BJ (cell line): ENCODE measurements at regions not wholly inside any gene's neighbourhood (a gene's known extent, or its start where the extent isn't known, plus 50 kb on each side); places are given as distances from the start of the nearest gene placed in this dataset. TPM values are rescaled to one million over a fixed set of nuclear protein-coding genes. Genes with fewer than 3 reads are reported as not detected.

Source experiments
- CTCF ChIA-PET: fragments of 350-600 bp; formaldehyde crosslinking; extraction: SDS; loops from one replicate; lab custom pipeline; 2021; ENCODE audit warnings: antibody characterized with exemption, inconsistent platforms; lab: Yijun Ruan, JAX
- POLR2A ChIA-PET: fragments of 300-600 bp; sonication (Branson Sonifier 250); formaldehyde crosslinking; extraction: SDS; loops from one replicate; lab custom pipeline; 2021; ENCODE audit warnings: antibody characterized with exemption; lab: Charles Lee
- DNase-seq: peaks from one replicate; pipeline ENCODE4 v3.0.0-alpha.2; 2011; ENCODE audit warnings: low read depth
- H3K27me3 ChIP-seq: 2 replicates; pipeline ENCODE4 v1.6.0; 2011; ENCODE audit warnings: low read length; ENCODE audit not compliant: control insufficient read depth, insufficient read depth
- H3K36me3 ChIP-seq: 2 replicates; pipeline ENCODE4 v1.5.1; 2011; ENCODE audit warnings: low read length; ENCODE audit not compliant: control insufficient read depth, insufficient read depth
- H3K4me3 ChIP-seq: 2 replicates; pipeline ENCODE4 v1.5.1; 2011; ENCODE audit warnings: low read depth, mild to moderate bottlenecking, control low read depth, low read length
- CTCF ChIP-seq: IDR thresholded peaks from 2 replicates; pipeline ENCODE4 v1.5.1; 2011; ENCODE audit warnings: low read depth, mild to moderate bottlenecking, control low read depth, inconsistent platforms, low read length, moderate library complexity; ENCODE audit not compliant: insufficient read depth
- small RNA-seq: library from RNA; depleted of rRNA; stranded (forward); fragments of <200 nt; gene quantifications from one replicate; pipeline ENCODE3, GENCODE V24; 2012; ENCODE audit warnings: low replicate concordance, low read depth; ENCODE audit not compliant: insufficient read length

DNA sequence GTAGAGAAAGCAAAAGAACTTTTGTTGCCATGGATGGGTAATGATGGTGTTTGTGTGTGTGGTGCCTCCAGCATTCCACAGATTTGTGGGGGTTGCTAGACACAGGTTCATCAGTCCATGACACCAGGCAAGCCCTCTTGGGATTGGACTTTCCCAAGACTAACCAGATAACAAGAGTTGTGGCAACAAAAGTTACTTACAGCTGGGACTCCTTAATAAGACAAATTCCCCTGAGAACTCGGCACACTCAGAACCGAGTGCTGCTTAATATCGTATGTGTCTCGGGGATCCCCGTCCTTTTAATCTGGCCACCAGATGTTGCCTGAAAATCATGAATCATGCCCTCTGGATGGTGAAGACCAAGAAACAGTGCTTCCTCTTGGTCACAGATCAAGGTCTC is 193.3 kb downstream of the AJAP1 start:
- CTCF ChIA-PET = no interaction called here
- Histone ChIP-seq H3K27me3 (no peaks in the 10 kb centered on the region), H3K36me3 (no peaks in the 10 kb centered on the region), H3K4me3 (no peak overlapping the region)
- no peak for TF ChIP-seq CTCF
- POLR2A ChIA-PET = no interaction called here
- DNase-seq = no peak

Small RNA genes in the stretch of these regions (small RNA-seq; reads per million reads assigned to genes)
- gene MIR4417 = not detected
